IMR-90 (cell line): ENCODE measurements at regions not wholly inside any gene's neighbourhood (a gene's known extent, or its start where the extent isn't known, plus 50 kb on each side); places are given as distances from the start of the nearest gene placed in this dataset.

Experiments
- ATAC-seq: fragments of 200-7000 bp; cut with Tn5 transposase; 2 replicates; pipeline ENCODE4 v1.9.1; 2020; ENCODE audit warnings: low read depth, mild to moderate bottlenecking, moderate library complexity
- BruUV-seq: library from RNA; stranded (reverse); fragments of 400-500 nt; replicated peaks from 2 replicates; lab custom pipeline; 2021; lab: Mats Ljungman, UMichigan
- CTCF ChIA-PET: fragments of 300-600 bp; formaldehyde crosslinking; extraction: SDS; loops from one replicate; lab custom pipeline; 2021; ENCODE audit warnings: antibody characterized with exemption; lab: Yijun Ruan, JAX
- POLR2A ChIA-PET: fragments of 300-600 bp; sonication (Branson Sonifier 250); formaldehyde crosslinking; loops from one replicate; lab custom pipeline; 2022; ENCODE audit warnings: antibody characterized with exemption; ENCODE audit not compliant: unreplicated experiment; lab: Charles Lee
- DNase-seq: peaks from one replicate; pipeline ENCODE4 v3.0.0; 2013
- H2AFZ ChIP-seq: replicated peaks from 2 replicates; pipeline ENCODE3; 2013; ENCODE audit warnings: low read length, mild to moderate bottlenecking; ENCODE audit not compliant: poor library complexity
- H2AK5ac ChIP-seq: 2 replicates; pipeline ENCODE4 v1.6.1; 2013; ENCODE audit warnings: low read depth, low read length, inconsistent platforms
- H2AK9ac ChIP-seq: replicated peaks from 2 replicates; pipeline ENCODE3; 2013; ENCODE audit warnings: mild to moderate bottlenecking, low read depth, low read length, moderate library complexity; ENCODE audit not compliant: poor library complexity
- H2BK120ac ChIP-seq: 2 replicates; pipeline ENCODE4 v1.6.1; 2013; ENCODE audit warnings: low read depth, low read length, inconsistent platforms
- H2BK15ac ChIP-seq: 3 replicates; pipeline ENCODE4 v1.6.1; 2013; ENCODE audit warnings: low read depth, low read length, inconsistent platforms
- H2BK20ac ChIP-seq: 2 replicates; pipeline ENCODE4 v1.6.1; 2013; ENCODE audit warnings: low read depth, mild to moderate bottlenecking, inconsistent platforms, low read length, moderate library complexity
- H2BK5ac ChIP-seq: 2 replicates; pipeline ENCODE4 v1.6.1; 2013; ENCODE audit warnings: mild to moderate bottlenecking, low read depth, low read length, inconsistent platforms; ENCODE audit not compliant: poor library complexity, severe bottlenecking
- H3K14ac ChIP-seq: replicated peaks from 2 replicates; pipeline ENCODE4 v1.6.1; 2013; ENCODE audit warnings: low read depth, low read length, inconsistent platforms
- H3K18ac ChIP-seq: 2 replicates; pipeline ENCODE4 v1.6.1; 2013; ENCODE audit warnings: low read depth, low read length, control low read depth
- H3K23ac ChIP-seq: 2 replicates; pipeline ENCODE4 v1.6.1; 2013; ENCODE audit warnings: low read depth, low read length, inconsistent platforms
- H3K27ac ChIP-seq: 2 replicates; pipeline ENCODE4 v1.5.1; 2013; ENCODE audit warnings: mild to moderate bottlenecking, control low read depth, low read length; ENCODE audit not compliant: insufficient read depth
- H3K27me3 ChIP-seq: 2 replicates; pipeline ENCODE4 v1.6.1; 2013; ENCODE audit warnings: low read length; ENCODE audit not compliant: control insufficient read depth, insufficient read depth
- H3K36me3 ChIP-seq: 2 replicates; pipeline ENCODE4 v1.6.1; 2013; ENCODE audit warnings: low read length, mixed read lengths; ENCODE audit not compliant: control insufficient read depth, insufficient read depth
- H3K4ac ChIP-seq: 2 replicates; pipeline ENCODE4 v1.6.1; 2013; ENCODE audit warnings: low read depth, low read length, inconsistent platforms
- H3K4me1 ChIP-seq: 2 replicates; pipeline ENCODE4 v1.6.1; 2013; ENCODE audit warnings: low read length, mixed read lengths; ENCODE audit not compliant: control insufficient read depth, insufficient read depth
- H3K4me2 ChIP-seq: 2 replicates; pipeline ENCODE4 v1.6.1; 2013; ENCODE audit warnings: low read depth, mild to moderate bottlenecking, control low read depth, low read length, moderate library complexity
- H3K4me3 ChIP-seq: 2 replicates; pipeline ENCODE4 v1.5.1; 2013; ENCODE audit warnings: low read depth, mild to moderate bottlenecking, control low read depth, low read length, moderate library complexity; ENCODE audit not compliant: insufficient read depth
- H3K56ac ChIP-seq: 2 replicates; pipeline ENCODE4 v1.6.1; 2013; ENCODE audit warnings: low read length, inconsistent platforms; ENCODE audit not compliant: insufficient read depth; ENCODE audit errors: extremely low read depth
- H3K79me1 ChIP-seq, 2 experiments: 2 replicates each; pipeline ENCODE4 v1.6.1; 2013; ENCODE audit warnings: low read length in 2 of 2, inconsistent platforms in 1 of 2, low read depth in 1 of 2
- H3K9ac ChIP-seq: 2 replicates; pipeline ENCODE4 v1.6.1; 2013; ENCODE audit warnings: low read depth, low read length, control low read depth
- H3K9me1 ChIP-seq: 2 replicates; pipeline ENCODE4 v1.6.1; 2013; ENCODE audit warnings: low read length, inconsistent platforms; ENCODE audit not compliant: insufficient read depth
- H3K9me3 ChIP-seq: 2 replicates; pipeline ENCODE4 v1.6.1; 2013; ENCODE audit warnings: low read length; ENCODE audit not compliant: control insufficient read depth, insufficient read depth
- H4K20me1 ChIP-seq: 2 replicates; pipeline ENCODE4 v1.6.1; 2013; ENCODE audit warnings: low read length, inconsistent platforms; ENCODE audit not compliant: insufficient read depth
- H4K5ac ChIP-seq: 2 replicates; pipeline ENCODE4 v1.6.1; 2013; ENCODE audit warnings: mild to moderate bottlenecking, low read depth, low read length, control low read depth
- H4K8ac ChIP-seq, 2 experiments: 2 replicates each; pipeline ENCODE4 v1.6.1; 2013; ENCODE audit warnings: low read depth in 2 of 2, low read length in 2 of 2, control low read depth in 1 of 2, inconsistent platforms in 1 of 2
- H4K91ac ChIP-seq: 2 replicates; pipeline ENCODE4 v1.6.1; 2013; ENCODE audit warnings: low read depth, low read length, inconsistent platforms; ENCODE audit not compliant: insufficient read depth
- BHLHE40 ChIP-seq: fragments of 150-350 bp; IDR thresholded peaks from 2 replicates; pipeline ENCODE4 v1.6.1; 2016; ENCODE audit warnings: mild to moderate bottlenecking, low read depth, low read length
- CEBPB ChIP-seq: IDR thresholded peaks from 2 replicates; pipeline ENCODE4 v1.6.1; 2012; ENCODE audit warnings: low read depth, low read length, improper control_type of control experiment
- CHD1 ChIP-seq: IDR thresholded peaks from 2 replicates; pipeline ENCODE4 v1.6.1; 2012; ENCODE audit warnings: low read depth, low read length, improper control_type of control experiment
- CTCF ChIP-seq: conservative IDR thresholded peaks from 2 replicates; pipeline ENCODE4 v1.5.1; 2012; ENCODE audit warnings: mild to moderate bottlenecking, low read depth, low read length, improper control_type of control experiment
- ELK1 ChIP-seq: fragments of 150-350 bp; IDR thresholded peaks from 2 replicates; pipeline ENCODE4 v1.6.1; 2016; ENCODE audit warnings: low read depth, mild to moderate bottlenecking, low read length, moderate library complexity, borderline replicate concordance
- FOS ChIP-seq: fragments of 150-350 bp; IDR thresholded peaks from 2 replicates; pipeline ENCODE4 v1.6.1; 2016; ENCODE audit warnings: low read depth, low read length
- MAFK ChIP-seq: IDR thresholded peaks from 2 replicates; pipeline ENCODE4 v1.6.1; 2012; ENCODE audit warnings: low read depth, low read length, improper control_type of control experiment
- MAZ ChIP-seq: IDR thresholded peaks from 2 replicates; pipeline ENCODE4 v1.6.1; 2012; ENCODE audit warnings: low read depth, mild to moderate bottlenecking, low read length, improper control_type of control experiment, moderate library complexity, borderline replicate concordance
- MXI1 ChIP-seq: IDR thresholded peaks from 2 replicates; pipeline ENCODE4 v1.6.1; 2012; ENCODE audit warnings: low read depth, mild to moderate bottlenecking, low read length, moderate library complexity, borderline replicate concordance
- NFE2L2 ChIP-seq: fragments of 150-350 bp; IDR thresholded peaks from 2 replicates; pipeline ENCODE4 v1.6.1; 2016; ENCODE audit warnings: low read depth, mild to moderate bottlenecking, low read length
- POLR2A ChIP-seq: IDR thresholded peaks from 2 replicates; pipeline ENCODE4 v1.6.1; 2012; ENCODE audit warnings: mild to moderate bottlenecking, low read depth, low read length
- RAD21 ChIP-seq: IDR thresholded peaks from 2 replicates; pipeline ENCODE4 v1.6.1; 2012; ENCODE audit warnings: low read length, improper control_type of control experiment
- RCOR1 ChIP-seq: IDR thresholded peaks from 2 replicates; pipeline ENCODE4 v1.6.1; 2012; ENCODE audit warnings: mild to moderate bottlenecking, low read length, improper control_type of control experiment; ENCODE audit not compliant: insufficient replicate concordance
- RFX5 ChIP-seq: IDR thresholded peaks from 2 replicates; pipeline ENCODE4 v1.8.0; 2012; ENCODE audit warnings: low read depth, mild to moderate bottlenecking, low read length, moderate library complexity
- SMC3 ChIP-seq: fragments of 150-350 bp; IDR thresholded peaks from 2 replicates; pipeline ENCODE4 v1.6.1; 2016; ENCODE audit warnings: low read depth, mild to moderate bottlenecking, antibody characterized with exemption, low read length, moderate library complexity
- USF2 ChIP-seq: fragments of 150-350 bp; IDR thresholded peaks from 2 replicates; pipeline ENCODE4 v1.6.1; 2017; ENCODE audit warnings: mild to moderate bottlenecking, antibody characterized with exemption, low read length, low read depth
- WGBS, 2 experiments: methylation state at CpG; one replicate each; pipeline versions ENCODE4 v1.1.5 to v1.1.7; 2013; ENCODE audit warnings: missing lambda C conversion rate in 2 of 2; ENCODE audit not compliant: insufficient read length in 1 of 2; ENCODE audit errors: extremely low coverage in 2 of 2; 5-methylcytosine and 5-hydroxymethylcytosine counted together
- dilution Hi-C: fragments of 300-500 bp; cut with HindIII; formaldehyde crosslinking; loops from one replicate; pipeline ENCODE4 v1.14.3; 2018; ENCODE audit warnings: low sequenced_read_pairs; ENCODE audit not compliant: unreplicated experiment
- in situ Hi-C: fragments of 300-500 bp; cut with MboI; formaldehyde crosslinking; loops from 3 replicates; pipeline ENCODE4 v1.14.3; 2019; ENCODE audit warnings: low sequenced_read_pairs, inconsistent platforms, mixed read lengths
- intact Hi-C: fragments of 100-400 bp; cut with micrococcal nuclease; formaldehyde crosslinking; loops from 2 replicates; pipeline ENCODE4 v1.10.0; 2022

- Histone ChIP-seq H4K5ac (no peak overlapping the region), H3K4me1 (peaks cover 2% of the 10 kb centered on the region; the same call in 1 of the 2 replicates), H4K91ac (no peak overlapping the region), H4K8ac (no peak overlapping the region), H3K56ac (no peak overlapping the region), H3K4me2 (no peak overlapping the region), H3K27me3 (no peaks in the 10 kb centered on the region), H3K23ac (no peak overlapping the region), H2BK5ac (no peak overlapping the region), H3K18ac (no peak overlapping the region), H2BK120ac (no peak overlapping the region), H2BK20ac (no peak overlapping the region), H4K20me1 (no peaks in the 10 kb centered on the region), H3K4me3 (no peak overlapping the region), H3K9me3 (0 out of 2 replicates have a peak, but pooled peaks cover 1% of the 10 kb centered on the region), H2BK15ac (no peak overlapping the region), H3K14ac (no peak overlapping the region), H3K9me1 (no peaks in the 10 kb centered on the region), H3K36me3 (no peaks in the 10 kb centered on the region), H2AK5ac (no peak overlapping the region), H3K9ac (no peak overlapping the region), H2AFZ (no peak overlapping the region), H2AK9ac (no peak overlapping the region), H3K4ac (no peak overlapping the region), H3K27ac (no peak overlapping the region), H3K79me1 (no peaks in the 10 kb centered on the region)
- no peak for TF ChIP-seq NFE2L2
- no peak for TF ChIP-seq RFX5
- no peak for TF ChIP-seq RAD21
- no peak for TF ChIP-seq MAFK
- no peak for TF ChIP-seq MXI1
- TF ChIP-seq CHD1, result no peak
- no peak for TF ChIP-seq RCOR1
- TF ChIP-seq FOS, result 0 out of 2 replicates have a peak, but pooled peaks have one; percentile 14
- TF ChIP-seq POLR2A, result no peak
- no peak for TF ChIP-seq CTCF
- TF ChIP-seq MAZ, result no peak
- no peak for TF ChIP-seq USF2
- TF ChIP-seq ELK1, result no peak
- TF ChIP-seq CEBPB, result peak; percentile 78
- no peak for TF ChIP-seq BHLHE40
- no peak for TF ChIP-seq SMC3
- ChIA-PET POLR2A (no interaction called here), CTCF (no interaction called here)
- ATAC-seq, result peak; percentile 78
- BruUV-seq, result no TSS peak
- intact Hi-C loops (loop anchor here (10.0 kb wide), 2 partner anchors 431 to 581 kb away; no protein-coding TSS in a partner anchor), dilution Hi-C loops (no loop called here), in situ Hi-C loops (no loop called here)
- no CpG with 5 or more reads among the region's 2 CpGs for WGBS, 2 experiments
- peak; percentile 57 for DNase-seq
Measured at GRCh38 chr4:19304028-19304427, 947.7 kb upstream of the SLIT2 start.
